ENCODE measurements at regions not wholly inside any gene's neighbourhood (a gene's known extent, or its start where the extent isn't known, plus 50 kb on each side); places are given as distances from the start of the nearest gene placed in this dataset.
A peak's percentile ranks its signal among the peaks of the same experiment; 100 is the strongest.

DNA sequence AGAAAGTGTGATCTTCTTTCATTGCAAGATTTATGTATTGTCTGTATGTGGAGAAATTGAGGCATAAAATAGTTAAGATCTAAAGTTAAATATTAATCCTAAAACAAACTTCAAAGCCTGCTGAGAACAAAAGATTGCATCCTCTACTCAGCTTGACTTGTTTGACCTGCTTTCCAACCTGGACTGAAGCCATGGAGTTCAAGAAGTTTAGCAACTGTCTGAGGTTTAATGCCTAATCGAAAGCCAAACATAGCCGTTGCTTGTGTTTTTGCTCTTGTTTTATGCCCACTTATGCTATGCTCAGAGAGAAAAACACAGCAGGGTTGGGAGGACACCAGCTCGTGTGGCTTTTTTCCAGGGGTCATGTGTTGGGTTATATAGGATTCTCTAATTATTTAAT lies 135.6 kb downstream of the NUFIP1 start (continued):
- TF ChIP-seq, protein P1, sequence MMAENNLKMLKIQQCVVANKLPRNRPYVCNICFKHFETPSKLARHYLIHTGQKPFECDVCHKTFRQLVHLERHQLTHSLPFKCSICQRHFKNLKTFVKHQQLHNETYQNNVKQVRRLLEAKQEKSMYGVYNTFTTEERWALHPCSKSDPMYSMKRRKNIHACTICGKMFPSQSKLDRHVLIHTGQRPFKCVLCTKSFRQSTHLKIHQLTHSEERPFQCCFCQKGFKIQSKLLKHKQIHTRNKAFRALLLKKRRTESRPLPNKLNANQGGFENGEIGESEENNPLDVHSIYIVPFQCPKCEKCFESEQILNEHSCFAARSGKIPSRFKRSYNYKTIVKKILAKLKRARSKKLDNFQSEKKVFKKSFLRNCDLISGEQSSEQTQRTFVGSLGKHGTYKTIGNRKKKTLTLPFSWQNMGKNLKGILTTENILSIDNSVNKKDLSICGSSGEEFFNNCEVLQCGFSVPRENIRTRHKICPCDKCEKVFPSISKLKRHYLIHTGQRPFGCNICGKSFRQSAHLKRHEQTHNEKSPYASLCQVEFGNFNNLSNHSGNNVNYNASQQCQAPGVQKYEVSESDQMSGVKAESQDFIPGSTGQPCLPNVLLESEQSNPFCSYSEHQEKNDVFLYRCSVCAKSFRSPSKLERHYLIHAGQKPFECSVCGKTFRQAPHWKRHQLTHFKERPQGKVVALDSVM (CRISPR knock-in tag; IDR thresholded peaks at IDR 0.05): no peak
- TF ChIP-seq MAZ (IDR thresholded peaks at IDR 0.05; ENCODE audit: borderline replicate concordance, low read depth, low read length) (no peak), MAZ (CRISPR knock-in tag; IDR thresholded peaks at IDR 0.05; ENCODE audit: low read depth) (no peak), EHMT2 (IDR thresholded peaks at IDR 0.05; ENCODE audit: borderline replicate concordance, low read depth, low read length) (0 out of 2 replicates have a peak, but pooled peaks have one; percentile 36), FOXA1 (IDR thresholded peaks at IDR 0.05) (no peak), FOXA1 (CRISPR knock-in tag; IDR thresholded peaks at IDR 0.05) (peak; percentile 59), THYN1 (CRISPR knock-in tag; IDR thresholded peaks at IDR 0.05; ENCODE audit: borderline replicate concordance, low read depth) (no peak), RARA (CRISPR knock-in tag; IDR thresholded peaks at IDR 0.05) (peak; percentile 48), NCOA2 (CRISPR knock-in tag; IDR thresholded peaks at IDR 0.05) (peak; percentile 62; the same call in 1 of the 2 replicates), MYC (CRISPR knock-in tag; IDR thresholded peaks at IDR 0.05; ENCODE audit: borderline replicate concordance) (no peak), RFXAP (CRISPR knock-in tag; IDR thresholded peaks at IDR 0.05; ENCODE audit: borderline replicate concordance) (no peak), NONO (IDR thresholded peaks at IDR 0.05) (no peak), NONO (CRISPR knock-in tag; conservative IDR thresholded peaks at IDR 0.05) (no peak), CEBPB (IDR thresholded peaks at IDR 0.05; ENCODE audit: borderline replicate concordance, low read depth, low read length) (peak; percentile 41; the same call in 1 of the 2 replicates), HCFC1 (IDR thresholded peaks at IDR 0.05; ENCODE audit: low read depth, low read length) (no peak), ISX (CRISPR knock-in tag; conservative IDR thresholded peaks at IDR 0.05) (no peak), ZNF121 (CRISPR knock-in tag; IDR thresholded peaks at IDR 0.05) (no peak), IRF2 (CRISPR knock-in tag; IDR thresholded peaks at IDR 0.05) (no peak), AGO1 (IDR thresholded peaks at IDR 0.05; ENCODE audit: low read depth, low read length, poor library complexity, severe bottlenecking) (no peak)
- TF ChIP-seq, protein P2, sequence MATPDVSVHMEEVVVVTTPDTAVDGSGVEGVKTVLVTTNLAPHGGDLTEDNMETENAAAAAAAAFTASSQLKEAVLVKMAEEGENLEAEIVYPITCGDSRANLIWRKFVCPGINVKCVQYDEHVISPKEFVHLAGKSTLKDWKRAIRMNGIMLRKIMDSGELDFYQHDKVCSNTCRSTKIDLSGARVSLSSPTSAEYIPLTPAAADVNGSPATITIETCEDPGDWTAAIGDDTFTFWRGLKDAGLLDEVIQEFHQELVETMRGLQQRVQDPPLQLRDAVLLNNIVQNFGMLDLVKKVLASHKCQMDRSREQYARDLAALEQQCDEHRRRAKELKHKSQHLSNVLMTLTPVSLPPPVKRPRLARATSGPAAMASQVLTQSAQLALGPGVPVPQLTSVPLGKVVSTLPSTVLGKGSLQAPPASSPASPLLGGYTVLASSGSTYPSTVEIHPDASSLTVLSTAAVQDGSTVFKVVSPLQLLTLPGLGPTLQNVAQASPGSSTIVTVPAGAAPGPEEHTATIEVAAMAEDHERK (CRISPR knock-in tag; IDR thresholded peaks at IDR 0.05; ENCODE audit: low read depth): no peak
- TF ChIP-seq, protein P3, sequence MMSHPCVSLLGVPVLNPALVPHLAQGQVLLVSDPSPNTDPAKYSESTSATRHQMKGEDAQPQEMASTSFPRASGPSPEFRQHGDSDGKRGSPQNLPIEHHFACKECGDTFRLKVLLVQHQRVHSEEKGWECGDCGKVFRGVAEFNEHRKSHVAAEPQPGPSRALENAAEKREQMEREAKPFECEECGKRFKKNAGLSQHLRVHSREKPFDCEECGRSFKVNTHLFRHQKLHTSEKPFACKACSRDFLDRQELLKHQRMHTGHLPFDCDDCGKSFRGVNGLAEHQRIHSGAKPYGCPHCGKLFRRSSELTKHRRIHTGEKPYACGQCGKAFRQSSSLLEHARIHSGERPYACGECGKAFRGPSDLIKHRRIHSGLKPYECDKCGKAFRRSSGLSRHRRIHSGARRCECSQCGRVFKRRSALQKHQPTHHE (CRISPR knock-in tag; IDR thresholded peaks at IDR 0.05; ENCODE audit: borderline replicate concordance): no peak
- TF ChIP-seq, protein P4, sequence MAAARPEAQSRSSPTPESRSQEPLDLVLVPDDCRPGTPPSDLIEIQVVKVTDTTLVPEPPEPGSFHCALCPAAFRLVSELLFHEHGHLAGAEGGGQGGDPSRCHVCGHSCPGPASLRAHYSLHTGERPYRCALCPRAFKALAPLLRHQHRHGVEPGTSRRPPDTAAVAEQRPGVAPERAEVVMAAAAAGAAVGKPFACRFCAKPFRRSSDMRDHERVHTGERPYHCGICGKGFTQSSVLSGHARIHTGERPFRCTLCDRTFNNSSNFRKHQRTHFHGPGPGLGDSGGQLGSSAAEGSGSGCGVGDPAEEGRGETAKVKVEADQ (CRISPR knock-in tag; IDR thresholded peaks at IDR 0.05; ENCODE audit: borderline replicate concordance): no peak
- TF ChIP-seq, protein P5, sequence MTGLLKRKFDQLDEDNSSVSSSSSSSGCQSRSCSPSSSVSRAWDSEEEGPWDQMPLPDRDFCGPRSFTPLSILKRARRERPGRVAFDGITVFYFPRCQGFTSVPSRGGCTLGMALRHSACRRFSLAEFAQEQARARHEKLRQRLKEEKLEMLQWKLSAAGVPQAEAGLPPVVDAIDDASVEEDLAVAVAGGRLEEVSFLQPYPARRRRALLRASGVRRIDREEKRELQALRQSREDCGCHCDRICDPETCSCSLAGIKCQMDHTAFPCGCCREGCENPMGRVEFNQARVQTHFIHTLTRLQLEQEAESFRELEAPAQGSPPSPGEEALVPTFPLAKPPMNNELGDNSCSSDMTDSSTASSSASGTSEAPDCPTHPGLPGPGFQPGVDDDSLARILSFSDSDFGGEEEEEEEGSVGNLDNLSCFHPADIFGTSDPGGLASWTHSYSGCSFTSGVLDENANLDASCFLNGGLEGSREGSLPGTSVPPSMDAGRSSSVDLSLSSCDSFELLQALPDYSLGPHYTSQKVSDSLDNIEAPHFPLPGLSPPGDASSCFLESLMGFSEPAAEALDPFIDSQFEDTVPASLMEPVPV (CRISPR knock-in tag; IDR thresholded peaks at IDR 0.05): no peak
